Stomach (tissue), 4 donors: ENCODE measurements at regions not wholly inside any gene's neighbourhood (a gene's known extent, or its start where the extent isn't known, plus 50 kb on each side); places are given as distances from the start of the nearest gene placed in this dataset.

ENCODE experiments used
- CTCF ChIP-seq, 7 experiments: fragments of 450-650 bp in 4 of 7; fragments of 200-600 bp in 3 of 7; sonication (generic) in 3 of 7; IDR thresholded peaks; one replicate each; pipeline ENCODE4 v1.5.1; 2016 to 2019; ENCODE audit warnings: antibody characterized with exemption in 7 of 7, control low read depth in 2 of 7, mild to moderate bottlenecking in 1 of 7
- EP300 ChIP-seq: sonication (generic); formaldehyde crosslinking; IDR thresholded peaks from one replicate; pipeline ENCODE4 v1.6.1; 2017; ENCODE audit warnings: antibody characterized with exemption
- POLR2A ChIP-seq, 4 donors: fragments of 450-650 bp; IDR thresholded peaks; one replicate each; pipeline ENCODE4 v1.6.1; 2016; ENCODE audit warnings: antibody characterized with exemption in 4 of 4, control low read depth in 2 of 4, mild to moderate bottlenecking in 1 of 4, moderate library complexity in 1 of 4
- POLR2AphosphoS5 ChIP-seq, 3 donors: sonication (generic); formaldehyde crosslinking; IDR thresholded peaks; one replicate each; pipeline ENCODE4 v1.6.1; 2016; ENCODE audit warnings: antibody characterized with exemption in 3 of 3

GRCh38 chr9:17005056-17005823 is 129.6 kb upstream of the CNTLN start:
- TF ChIP-seq CTCF (IDR thresholded peaks at IDR 0.05), result no peak
- TF ChIP-seq POLR2A (IDR thresholded peaks at IDR 0.05), result no peak
- TF ChIP-seq POLR2AphosphoS5 (IDR thresholded peaks at IDR 0.05), result no peak
- TF ChIP-seq EP300, result no peak
